ENCODE measurements at regions not wholly inside any gene's neighbourhood (a gene's known extent, or its start where the extent isn't known, plus 50 kb on each side); places are given as distances from the start of the nearest gene placed in this dataset.

- TF ChIP-seq CTCF (IDR thresholded peaks at IDR 0.05; ENCODE audit: insufficient read depth, low read depth, low read length, missing control alignments), result no peak
- H3K4me3 ChIP-seq (ENCODE audit: low read length), result no peak overlapping the region
- no peak for DNase-seq (ENCODE audit: low read depth)
These were observed 240.4 kb upstream of the LDB2 start for GRCh38 chr4:17138847-17139246.

- TF ChIP-seq CTCF (IDR thresholded peaks at IDR 0.05; ENCODE audit: insufficient read depth, low read depth, low read length, missing control alignments), result no peak
- H3K4me3 ChIP-seq (ENCODE audit: low read length), result no peak overlapping the region
These were observed 236.1 kb upstream of the LDB2 start for GRCh38 chr4:17134565-17134964.

GRCh38 chr4:17134100-17134499 lies 235.7 kb upstream of the LDB2 start:
- DNase-seq (ENCODE audit: low read depth), result no peak
- no peak overlapping the region for H3K4me3 ChIP-seq (ENCODE audit: low read length)
- no peak for TF ChIP-seq CTCF (IDR thresholded peaks at IDR 0.05; ENCODE audit: insufficient read depth, low read depth, low read length, missing control alignments)

More at GRCh38 chr4:17134565-17134964, 236.1 kb upstream of the LDB2 start:
- no peak for DNase-seq (ENCODE audit: low read depth)

- DNase-seq (ENCODE audit: low read depth), result no peak
- no peak for TF ChIP-seq CTCF (IDR thresholded peaks at IDR 0.05; ENCODE audit: insufficient read depth, low read depth, low read length, missing control alignments)
- H3K4me3 ChIP-seq (ENCODE audit: low read length), result no peak overlapping the region
These were observed 233.8 kb upstream of the LDB2 start for GRCh38 chr4:17132226-17132625.

- no peak overlapping the region for H3K4me3 ChIP-seq (ENCODE audit: low read length)
- TF ChIP-seq CTCF (IDR thresholded peaks at IDR 0.05; ENCODE audit: insufficient read depth, low read depth, low read length, missing control alignments), result no peak
- no peak for DNase-seq (ENCODE audit: low read depth)
These were observed 229.8 kb upstream of the LDB2 start for GRCh38 chr4:17128268-17128667.

GRCh38 chr4:17126321-17126966 lies 228.0 kb upstream of the LDB2 start:
- no peak overlapping the region for H3K4me3 ChIP-seq (ENCODE audit: low read length)
- TF ChIP-seq CTCF (IDR thresholded peaks at IDR 0.05; ENCODE audit: insufficient read depth, low read depth, low read length, missing control alignments), result no peak
- DNase-seq (ENCODE audit: low read depth), result no peak

GRCh38 chr4:17124767-17125166 lies 226.3 kb upstream of the LDB2 start:
- DNase-seq (ENCODE audit: low read depth), result no peak

More at GRCh38 chr4:17124767-17125166, 226.3 kb upstream of the LDB2 start:
- no peak overlapping the region for H3K4me3 ChIP-seq (ENCODE audit: low read length)
- TF ChIP-seq CTCF (IDR thresholded peaks at IDR 0.05; ENCODE audit: insufficient read depth, low read depth, low read length, missing control alignments), result no peak
